PC-9 (cell line): ENCODE measurements at regions not wholly inside any gene's neighbourhood (a gene's known extent, or its start where the extent isn't known, plus 50 kb on each side); places are given as distances from the start of the nearest gene placed in this dataset.

Experiments used
- CTCF ChIP-seq: fragments of 200-600 bp; sonication (generic); conservative IDR thresholded peaks from 2 replicates; pipeline ENCODE4 v1.6.1; 2017; ENCODE audit warnings: mixed run types, antibody characterized with exemption, mild to moderate bottlenecking, moderate library complexity
- EZH2 ChIP-seq: fragments of 200-600 bp; sonication (generic); IDR thresholded peaks from 2 replicates; pipeline ENCODE4 v1.8.0; 2017; ENCODE audit warnings: antibody characterized with exemption, low read depth

GRCh38 chr2:16408331-16409005, 257.2 kb downstream of the CYRIA start:
- TF ChIP-seq CTCF = no peak
- no peak for TF ChIP-seq EZH2
